HPDE6-E6E7 (cell line): ENCODE measurements at regions not wholly inside any gene's neighbourhood (a gene's known extent, or its start where the extent isn't known, plus 50 kb on each side); places are given as distances from the start of the nearest gene placed in this dataset.

Source experiments
- DNase-seq: peaks from one replicate; pipeline ENCODE4 v3.0.0; 2011; ENCODE audit warnings: missing footprints; ENCODE audit errors: extremely low spot score

DNA sequence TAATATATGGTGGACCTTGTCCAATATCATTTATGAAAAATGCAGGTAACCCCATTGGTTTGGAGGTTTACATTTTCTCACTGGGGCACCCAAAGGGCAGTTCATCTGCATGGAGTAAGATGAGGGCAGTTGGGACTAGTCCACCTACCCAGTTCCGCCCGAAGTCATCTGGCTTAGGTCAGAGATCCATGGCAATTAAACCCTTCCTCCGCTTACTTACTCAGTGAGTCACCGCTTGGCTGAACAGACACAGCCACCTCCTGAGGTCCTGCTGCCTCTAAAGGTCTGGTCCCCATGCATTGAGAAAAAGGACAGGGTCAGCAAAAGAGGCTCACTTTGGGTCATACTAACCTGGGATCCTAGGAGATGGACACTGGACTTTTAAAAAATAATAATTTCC is 102.9 kb upstream of the PRL start:
- DNase-seq: no peak

DNA sequence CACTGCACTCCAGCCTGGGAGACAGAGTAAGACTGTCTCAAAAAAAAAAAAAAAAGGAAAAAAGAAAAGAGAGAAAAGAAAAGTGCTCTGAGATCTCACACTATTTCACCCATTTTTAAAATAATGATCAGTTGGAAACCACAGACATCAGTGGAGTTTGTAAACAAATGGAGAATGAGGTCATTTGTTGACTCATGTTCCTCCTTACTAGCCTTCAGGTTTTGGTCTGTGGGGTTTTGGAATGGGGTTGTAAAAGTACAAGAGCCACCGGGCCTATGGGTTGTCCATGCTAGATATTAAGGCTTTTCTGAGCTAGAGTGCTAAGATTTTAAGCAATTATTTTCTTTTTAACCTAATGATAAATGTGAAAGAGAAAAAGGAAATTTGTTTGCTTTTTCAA is 104.4 kb upstream of the PRL start:
- no peak for DNase-seq

DNA sequence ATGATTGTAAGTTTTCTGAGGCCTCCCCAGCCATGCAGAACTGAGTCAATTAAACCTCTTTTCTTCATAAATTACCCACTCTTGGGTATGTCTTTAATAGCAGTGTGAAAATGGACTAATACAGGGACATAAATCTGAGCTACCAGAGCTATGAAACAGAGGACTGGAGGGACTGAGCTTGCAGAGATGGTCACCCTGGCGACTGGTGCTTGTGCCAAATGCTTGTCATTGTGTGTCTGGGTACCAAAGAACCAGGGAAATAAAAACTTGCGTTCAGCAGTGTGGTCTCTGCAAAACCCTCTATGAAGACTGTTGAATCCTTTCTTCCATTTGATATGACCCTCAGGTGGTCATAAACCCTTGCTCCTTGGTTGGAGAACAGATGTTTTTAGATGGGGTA is 105.1 kb upstream of the PRL start:
- no peak for DNase-seq

DNA sequence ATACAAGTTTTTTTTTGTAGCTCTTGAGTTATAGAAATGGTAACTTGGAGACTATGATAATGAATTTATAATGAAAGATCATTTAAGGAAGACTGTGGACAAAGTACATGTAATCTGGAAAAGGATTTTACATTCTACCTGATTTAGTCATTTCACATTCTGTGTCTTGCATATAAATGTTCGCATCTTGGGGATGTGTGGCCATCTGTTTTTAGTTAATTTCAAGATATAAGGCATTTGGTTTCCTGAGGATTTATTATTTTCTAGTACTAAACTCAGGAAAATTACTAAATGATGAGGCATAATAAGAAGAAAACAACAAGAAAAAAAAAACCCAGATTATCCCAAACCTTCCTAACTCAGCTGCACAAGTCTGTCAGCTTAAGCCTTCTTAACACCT is 112.7 kb upstream of the PRL start:
- DNase-seq: no peak

DNA sequence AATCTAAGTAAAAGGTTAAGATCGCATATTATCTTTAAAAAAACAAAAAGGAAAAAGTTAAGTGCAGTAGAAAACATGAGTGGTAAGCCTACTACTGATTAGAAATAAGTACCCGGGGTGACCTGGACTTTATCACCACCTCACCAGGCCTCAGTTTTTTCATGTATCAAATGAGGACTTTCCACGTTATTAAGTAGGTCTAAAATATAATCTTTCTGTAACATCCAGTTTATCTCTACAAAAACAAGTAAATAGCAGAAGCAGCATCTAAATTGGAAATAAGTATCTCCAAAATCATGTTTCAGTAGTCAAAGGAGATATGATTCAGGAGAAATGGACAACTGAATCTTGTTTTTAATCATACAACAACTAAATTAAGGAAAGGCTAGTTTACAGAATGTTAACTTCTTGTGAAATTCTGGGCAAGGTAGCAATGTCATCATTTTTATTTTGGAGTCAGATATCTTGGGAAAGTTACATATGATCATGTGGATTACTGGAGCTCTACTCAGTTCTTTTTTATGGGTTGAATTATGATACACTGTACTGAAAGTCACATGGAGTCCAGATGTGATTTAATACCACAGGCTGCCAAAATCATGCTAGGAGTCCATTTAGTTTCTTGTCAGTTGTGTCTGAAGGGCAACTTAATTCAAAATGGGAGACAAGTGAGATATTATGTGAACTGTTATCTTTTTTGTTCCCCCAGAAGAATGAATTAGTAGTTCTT is 114.7 kb upstream of the PRL start:
- no peak for DNase-seq

DNA sequence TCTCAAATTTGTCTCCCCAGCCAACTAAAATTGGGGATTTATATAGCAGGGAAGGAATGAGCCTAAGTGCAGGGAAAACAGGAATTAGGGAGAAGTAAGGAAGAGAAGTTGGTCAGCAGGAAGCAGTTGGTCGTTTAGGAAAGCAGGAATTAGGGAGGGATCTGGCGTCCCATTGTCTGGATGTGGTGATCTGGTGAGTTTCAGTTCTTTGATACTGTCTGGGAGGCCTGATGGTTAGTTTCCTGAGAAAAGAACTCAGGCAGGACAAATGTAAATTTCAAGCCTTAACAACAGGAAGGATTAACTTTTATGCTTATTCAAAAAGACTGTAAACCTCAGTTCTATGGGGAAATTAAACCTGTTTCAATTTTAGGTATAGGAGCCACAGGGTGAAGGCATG is 116.2 kb upstream of the PRL start:
- no peak for DNase-seq

DNA sequence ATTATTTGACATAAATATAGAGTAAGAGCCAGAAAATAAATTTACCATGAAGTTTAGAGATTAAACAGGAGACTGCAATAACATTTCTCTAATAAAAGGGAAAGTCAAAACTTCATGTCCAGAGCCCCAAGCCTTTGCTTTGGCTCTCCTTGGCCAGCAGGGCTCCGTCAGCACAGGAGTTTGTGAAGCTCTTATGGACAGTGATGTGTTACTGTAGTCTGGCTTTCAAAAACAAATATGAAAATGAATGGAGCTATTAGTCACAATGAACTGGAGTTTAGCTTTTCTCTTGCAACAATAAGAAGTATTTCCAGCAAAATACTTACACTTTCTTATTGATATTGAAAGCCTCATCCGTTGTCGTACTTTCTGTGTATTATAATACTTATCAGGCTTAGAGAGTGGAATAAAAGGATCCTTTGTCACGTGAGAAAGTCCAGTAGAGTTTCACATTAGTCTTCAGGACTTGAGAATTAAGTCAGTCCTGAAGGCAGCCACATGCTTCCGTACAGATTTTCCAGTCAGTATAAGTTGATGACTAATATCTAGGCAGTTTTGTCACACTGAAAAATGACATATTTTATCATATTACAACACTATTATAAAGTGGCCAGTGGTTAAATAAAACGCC is 117.0 kb upstream of the PRL start:
- DNase-seq: no peak

DNA sequence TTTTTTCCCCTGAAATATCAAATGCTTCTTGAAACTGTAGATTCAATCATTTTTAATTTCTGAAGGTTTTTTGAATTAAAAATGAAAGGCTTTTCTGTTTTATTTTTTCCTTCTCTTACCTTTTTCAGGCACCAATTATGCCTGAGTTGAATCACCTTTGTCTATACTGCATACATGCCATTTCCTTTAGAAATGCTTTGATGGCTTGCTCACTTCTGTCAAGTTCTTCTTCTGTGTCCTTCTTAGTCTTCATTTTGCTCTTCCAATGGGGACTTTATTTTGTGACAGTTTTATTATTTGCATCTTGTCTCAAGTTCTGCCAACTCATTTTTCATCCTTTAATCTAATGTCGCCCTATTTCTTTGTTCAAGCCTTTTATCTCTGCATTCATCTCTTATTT is 121.9 kb upstream of the PRL start:
- no peak for DNase-seq

DNA sequence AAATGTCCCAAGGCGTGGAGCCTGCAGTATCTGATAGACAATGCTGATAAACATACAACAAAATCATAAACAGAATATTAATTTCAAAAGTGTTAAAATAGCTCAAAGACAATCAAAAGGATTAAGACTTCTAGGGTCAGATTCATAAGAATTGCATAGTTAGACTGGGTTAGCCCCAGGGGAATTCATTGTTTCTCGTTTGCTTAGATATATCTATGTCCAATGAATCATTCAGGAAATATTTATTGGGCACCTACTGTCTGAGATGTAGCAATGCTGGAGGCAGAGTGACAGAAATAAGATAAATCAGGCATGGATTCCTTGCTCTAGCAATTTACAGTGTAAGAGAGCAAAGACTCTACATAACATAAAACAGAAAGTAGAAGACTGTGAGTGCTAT is 124.4 kb upstream of the PRL start:
- no peak for DNase-seq

DNA sequence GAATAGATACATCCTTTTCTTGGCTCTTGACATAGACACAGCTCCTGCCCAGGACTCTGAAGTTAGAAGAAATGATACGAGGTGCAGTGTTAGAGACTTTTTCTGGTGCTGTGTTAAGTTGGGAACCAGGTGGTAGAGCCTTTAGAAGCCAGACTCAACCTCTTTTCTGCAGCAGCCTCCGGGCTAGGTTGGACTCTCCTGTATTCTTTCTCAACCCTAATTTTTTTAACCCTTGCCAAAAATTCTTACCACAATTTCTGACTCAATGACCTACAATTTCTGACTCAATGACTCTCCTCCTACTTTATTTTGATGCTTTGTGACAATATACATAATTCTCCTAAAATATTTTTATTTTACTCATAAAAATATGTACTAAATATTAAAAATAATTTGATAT is 127.4 kb upstream of the PRL start:
- no peak for DNase-seq

DNA sequence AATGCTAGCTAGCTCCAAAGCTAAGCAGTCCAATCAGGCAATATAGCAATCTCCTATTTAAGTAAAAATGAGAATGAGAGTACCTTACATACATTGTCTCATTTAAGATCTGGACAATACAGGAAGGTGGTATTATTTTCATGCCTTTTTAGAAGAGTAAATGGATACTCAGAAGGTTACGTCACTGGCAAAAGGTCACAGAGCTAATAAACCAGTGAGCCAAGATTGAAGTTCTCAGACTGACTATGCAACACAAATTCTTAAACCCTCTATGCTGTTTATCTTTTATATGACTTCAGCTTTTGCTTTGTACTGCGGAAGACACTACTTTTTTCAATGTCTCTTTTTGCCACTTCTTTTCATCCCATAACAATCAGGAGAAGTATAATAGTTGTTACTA is 135.2 kb upstream of the PRL start:
- no peak for DNase-seq

DNA sequence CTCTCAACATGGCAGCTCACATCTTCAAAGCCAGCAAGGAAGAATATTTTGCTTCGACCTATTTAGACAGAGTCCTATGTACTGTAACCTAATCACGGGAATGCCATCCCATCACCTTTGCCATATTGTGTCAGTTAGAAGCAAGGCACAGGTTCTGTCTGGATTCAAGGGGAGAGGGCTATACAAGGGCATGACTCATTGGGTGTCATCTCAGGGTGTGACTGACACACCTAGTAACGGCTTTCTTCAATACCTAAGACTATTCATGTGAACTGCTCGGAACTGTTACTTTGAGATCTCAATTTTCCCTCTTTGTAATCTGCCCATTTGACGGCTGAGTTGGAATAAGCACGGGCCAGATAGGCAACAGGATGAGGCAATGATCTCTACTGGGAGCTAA is 135.6 kb upstream of the HDGFL1 start:
- no peak for DNase-seq

DNA sequence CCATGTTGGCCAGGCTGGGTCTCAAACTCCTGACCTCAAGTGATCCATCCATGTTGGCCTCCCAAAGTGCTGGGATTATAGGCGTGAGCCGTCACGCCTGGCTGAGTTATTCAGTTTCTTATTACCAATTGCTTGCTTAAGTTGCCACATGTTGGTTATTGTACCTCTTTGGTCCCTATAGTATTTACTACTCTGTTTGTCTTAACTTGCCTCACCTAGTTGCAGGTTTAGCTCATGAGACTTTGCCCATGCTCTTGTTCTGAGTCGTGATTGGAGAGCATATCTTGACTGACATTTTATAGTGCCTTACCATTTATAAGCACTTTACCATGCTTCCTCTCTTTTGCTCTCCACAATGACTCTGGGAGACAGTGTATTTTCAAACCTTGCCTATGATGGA is 134.2 kb upstream of the HDGFL1 start:
- no peak for DNase-seq

DNA sequence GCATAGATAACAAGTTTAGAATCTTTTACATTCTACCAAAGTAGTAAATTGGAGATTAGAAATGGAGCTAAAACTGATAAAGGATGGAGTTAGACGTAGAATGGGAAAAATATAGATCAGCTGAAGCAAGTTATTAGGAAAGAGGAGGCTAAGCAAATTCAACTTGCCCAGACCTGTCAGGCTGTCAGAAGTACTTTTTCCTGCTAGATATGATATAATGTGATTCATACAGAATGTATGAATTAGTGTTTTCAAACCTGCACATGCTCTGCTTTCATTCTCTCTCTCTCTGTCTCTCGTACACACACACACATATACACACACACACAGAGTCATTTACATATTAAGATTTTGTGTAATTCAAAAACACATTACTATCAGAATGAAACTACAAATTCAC is 133.2 kb upstream of the HDGFL1 start:
- DNase-seq: peak; percentile 75

DNA sequence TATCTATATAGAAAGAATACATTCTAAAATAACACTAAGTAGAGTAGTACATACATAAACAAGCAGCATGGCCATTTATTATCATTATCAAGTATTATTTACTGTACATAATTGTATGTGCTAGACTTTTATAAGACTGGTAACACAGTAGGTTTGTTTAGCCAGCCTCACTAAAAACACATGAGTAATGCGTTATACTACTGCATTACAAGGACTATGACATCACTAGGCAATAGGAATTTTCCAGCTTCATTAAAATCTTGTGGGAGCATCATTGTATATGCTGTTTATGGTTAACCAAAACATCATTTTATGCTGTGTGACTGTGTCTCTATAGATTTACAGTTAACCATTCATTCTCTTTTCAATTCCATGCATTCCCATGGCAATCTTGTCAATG is 131.7 kb upstream of the HDGFL1 start:
- DNase-seq: no peak

DNA sequence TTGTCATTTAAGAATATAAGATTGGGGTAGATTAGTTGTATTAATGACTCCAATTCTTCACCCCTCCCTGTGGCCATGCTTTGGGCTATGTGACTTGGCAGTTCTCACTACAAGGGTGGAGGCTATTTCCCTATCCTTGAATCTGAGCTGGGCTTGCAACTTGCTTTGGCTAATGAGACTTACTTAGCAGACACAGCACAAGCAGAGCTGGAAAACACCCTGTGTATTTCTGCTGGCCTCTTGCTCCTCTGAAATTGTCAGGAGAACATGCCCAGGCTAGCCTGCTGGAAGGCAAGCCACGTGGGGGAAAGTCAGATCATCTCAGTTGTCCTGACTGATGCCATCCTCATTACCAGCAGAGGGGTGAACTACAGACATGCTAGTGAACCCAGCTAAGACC is 126.5 kb upstream of the HDGFL1 start:
- DNase-seq: no peak

DNA sequence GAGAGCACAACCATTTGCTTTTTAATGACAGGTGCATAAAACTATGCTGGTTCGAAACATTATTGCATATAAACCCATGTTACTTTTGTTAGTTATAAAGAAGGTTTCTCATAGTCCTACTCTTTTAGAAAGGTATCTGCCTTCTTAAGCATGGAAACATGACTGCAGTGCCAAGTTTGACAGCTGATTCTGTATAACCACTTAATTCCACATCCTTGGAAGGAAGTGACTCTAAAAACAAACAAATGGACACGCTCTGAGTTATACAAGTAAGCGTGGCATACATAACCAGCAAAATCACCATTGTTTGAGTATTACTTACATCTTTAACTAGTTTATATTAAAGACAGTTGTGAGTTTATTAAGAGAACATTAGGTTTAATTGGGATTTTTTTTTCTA is 125.0 kb upstream of the HDGFL1 start:
- no peak for DNase-seq

DNA sequence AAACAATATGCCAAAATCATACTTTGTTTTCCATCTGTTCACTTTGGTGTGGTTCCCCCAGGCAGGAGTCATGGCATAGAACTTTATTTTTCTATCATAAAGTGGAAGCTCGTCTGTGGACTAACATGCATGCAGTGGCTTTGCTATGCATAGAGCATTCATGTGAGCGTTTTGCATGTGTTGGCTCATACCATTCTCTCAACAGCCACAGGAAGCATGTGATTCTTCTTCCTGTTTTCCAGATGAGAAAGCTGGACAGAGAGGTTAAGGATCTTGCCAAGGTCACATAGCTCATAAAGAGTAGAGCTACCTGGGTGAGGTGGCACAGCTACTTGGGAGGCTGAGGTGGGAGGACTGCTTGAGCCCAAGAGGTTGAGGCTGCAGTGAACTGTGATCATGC is 123.4 kb upstream of the HDGFL1 start:
- DNase-seq: no peak

DNA sequence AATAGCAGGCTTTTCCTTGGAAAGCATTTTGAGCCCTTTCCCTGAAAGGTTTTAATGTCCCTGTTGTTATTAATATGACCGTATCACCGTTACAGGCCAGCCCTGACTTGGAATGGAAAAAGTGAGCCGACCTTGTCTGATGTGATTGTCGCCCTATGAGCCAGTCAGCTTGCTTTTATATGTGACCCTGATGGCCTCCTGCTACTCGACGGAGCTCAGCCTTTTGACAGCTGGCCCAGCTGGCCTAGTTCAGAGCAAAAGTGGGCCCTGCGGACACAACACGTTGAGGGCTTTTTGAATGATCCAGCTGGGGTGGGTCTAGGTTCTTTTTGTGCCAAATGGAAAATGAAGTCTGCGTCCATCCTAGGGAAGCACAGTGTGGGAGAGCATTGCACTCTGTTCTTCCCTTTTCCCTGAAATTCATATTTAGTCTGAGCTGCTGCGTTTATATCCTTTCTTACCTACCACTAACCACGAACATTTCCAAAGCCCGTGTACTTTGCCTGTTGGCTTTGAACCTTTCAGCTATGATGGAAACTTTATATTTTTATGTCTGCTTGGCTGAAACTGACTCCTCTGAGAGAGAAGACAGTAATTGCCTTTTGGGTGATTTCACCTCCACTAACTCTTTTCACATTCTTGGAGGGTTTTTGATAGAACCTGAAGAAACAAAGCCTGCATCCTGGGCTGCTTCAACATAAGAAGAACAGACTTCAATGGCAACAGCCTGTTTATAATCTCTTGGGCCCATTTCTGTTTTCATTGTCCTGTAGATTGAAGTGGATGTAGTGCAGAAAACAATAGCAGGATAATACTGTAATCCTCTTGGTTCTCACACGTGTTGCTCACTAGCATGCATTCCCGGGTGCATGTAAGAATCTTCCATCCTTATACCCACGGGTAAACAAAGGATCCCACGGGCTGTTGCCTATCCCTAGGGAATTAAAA is 121.8 kb upstream of the HDGFL1 start:
- no peak for DNase-seq

DNA sequence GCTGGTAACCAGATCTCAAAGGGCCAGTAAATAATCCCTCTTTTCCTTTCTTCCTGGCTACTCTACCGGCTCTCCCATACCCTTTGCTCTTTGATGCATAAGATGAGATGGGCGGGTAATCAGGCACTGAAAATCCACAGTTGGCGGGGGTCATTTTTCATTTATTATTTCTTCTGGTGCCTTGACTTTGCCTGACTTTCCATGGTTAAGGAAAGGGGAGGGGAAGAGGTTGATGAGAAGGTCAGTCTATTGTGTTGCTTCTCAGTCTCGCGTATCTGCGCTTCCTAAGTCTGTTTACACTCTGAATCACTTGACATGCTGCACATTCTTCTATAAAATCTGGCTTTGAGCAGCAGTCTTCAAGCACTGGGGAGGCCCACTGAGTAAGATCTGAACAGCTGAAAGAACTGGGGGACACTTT is 121.1 kb upstream of the HDGFL1 start:
- DNase-seq: no peak

DNA sequence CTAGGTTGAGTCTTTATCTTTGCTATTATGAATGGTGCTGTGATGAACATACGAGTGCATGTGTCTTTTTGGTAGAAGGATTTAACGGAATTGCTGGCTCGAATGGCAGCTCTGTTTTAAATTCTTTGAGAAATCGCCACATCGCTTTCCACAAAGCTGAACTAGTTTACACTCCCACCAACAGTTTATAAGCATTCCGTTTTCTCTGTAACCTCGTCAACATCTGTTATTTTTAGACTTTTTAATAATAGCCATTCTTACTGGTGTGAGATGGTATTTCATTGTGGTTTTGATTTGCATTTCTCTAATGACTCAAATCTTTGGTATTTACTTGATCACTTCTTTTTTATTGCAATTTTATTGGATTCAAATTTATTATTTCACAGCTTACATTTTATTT is 117.4 kb upstream of the HDGFL1 start:
- DNase-seq: no peak

DNA sequence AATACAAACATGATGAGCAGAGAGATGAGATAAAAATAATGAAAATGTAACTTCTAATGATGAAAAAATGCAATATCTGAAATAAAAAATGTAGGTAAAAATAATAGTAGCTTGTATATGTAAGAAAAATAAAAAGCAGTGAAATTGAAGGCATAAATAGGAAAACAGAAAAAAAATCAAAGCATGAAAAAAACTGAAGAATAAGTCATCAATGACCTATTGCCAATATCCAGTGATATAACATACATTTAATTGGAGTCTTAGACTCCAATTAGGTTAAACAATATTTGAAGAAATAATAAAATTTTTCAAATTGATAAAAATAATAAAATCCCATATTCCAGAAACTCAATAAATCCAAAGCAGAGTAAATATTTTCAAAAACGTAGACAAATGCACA is 114.0 kb upstream of the HDGFL1 start:
- DNase-seq: no peak

DNA sequence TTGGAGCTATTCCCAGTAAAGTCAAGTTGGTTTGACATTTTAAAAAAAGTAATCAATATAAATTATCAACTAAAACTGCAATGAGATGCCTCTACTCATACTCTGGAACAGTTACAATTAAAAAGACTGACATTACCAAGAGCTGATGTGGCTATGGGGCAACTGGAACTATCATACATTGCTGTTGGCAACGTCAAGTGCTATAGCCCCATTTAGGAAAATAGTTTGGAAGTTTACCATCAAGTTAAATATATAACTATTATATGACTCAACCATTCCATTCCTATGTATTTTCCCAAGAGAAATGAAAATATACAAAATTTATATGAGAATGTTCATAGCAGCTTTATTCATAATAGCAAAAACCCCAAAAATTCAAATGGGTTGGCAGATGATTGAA is 111.4 kb upstream of the HDGFL1 start:
- DNase-seq: no peak
